ENCODE measurements at regions not wholly inside any gene's neighbourhood (a gene's known extent, or its start where the extent isn't known, plus 50 kb on each side); places are given as distances from the start of the nearest gene placed in this dataset.

- Histone ChIP-seq H3K4me3 (ENCODE audit: control extremely low read depth in 1 of 5, extremely low read depth in 1 of 5, insufficient read depth in 1 of 5, low read depth in 2 of 5, low read length in 4 of 5) (no peak overlapping the region), H3K36me3 (replicated peaks in 1 of 2; ENCODE audit: control extremely low read depth in 1 of 2, control insufficient read depth in 1 of 2, extremely low read depth in 1 of 2, insufficient read depth in 2 of 2, low read length in 1 of 2) (no peaks in the 10 kb centered on the region), H3K9me3 (ENCODE audit: control extremely low read depth in 1 of 3, control insufficient read depth in 2 of 3, insufficient read depth in 1 of 3, low read length in 2 of 3) (no peaks in the 10 kb centered on the region), H3K9ac (ENCODE audit: low read length) (no peak overlapping the region), H4K20me1 (ENCODE audit: control insufficient read depth, insufficient read depth, low read length, poor library complexity, severe bottlenecking) (no peaks in the 10 kb centered on the region), H3K27ac (ENCODE audit: low read length in 2 of 2) (no peak overlapping the region), H3K27me3 (replicated peaks in 1 of 4; ENCODE audit: control extremely low read depth in 1 of 4, control insufficient read depth in 3 of 4, insufficient read depth in 4 of 4, low read length in 3 of 4) (no peaks in the 10 kb centered on the region), H2AFZ (ENCODE audit: insufficient read depth, low read depth, low read length, poor library complexity, severe bottlenecking) (no peak overlapping the region), H3K4me2 (replicated peaks; ENCODE audit: low read depth, low read length, poor library complexity, severe bottlenecking) (no peak overlapping the region), H3K4me1 (ENCODE audit: control insufficient read depth in 2 of 2, insufficient read depth in 2 of 2, low read length in 2 of 2) (no peaks in the 10 kb centered on the region), H3K79me2 (ENCODE audit: control insufficient read depth, insufficient read depth, low read length) (no peaks in the 10 kb centered on the region)
- Mint-ChIP-seq H3K27ac (no peak overlapping the region), H3K4me3 (no peak overlapping the region), H3K9me3 (ENCODE audit: insufficient read depth) (no peaks in the 10 kb centered on the region), H3K27me3 (peaks cover 4% of the 10 kb centered on the region), H3K4me1 (peaks cover 10% of the 10 kb centered on the region)
- ChIA-PET CTCF (no interaction called here), POLR2A (no interaction called here)
- WGBS (ENCODE audit: insufficient coverage), result no CpG with 5 or more reads among the region's 2 CpGs
- intact Hi-C loops (cut with micrococcal nuclease), result no loop called here
- DNase-seq, result no peak
- no peak for ATAC-seq (ENCODE audit: low read depth)
- TF ChIP-seq CTCF (IDR thresholded peaks at IDR 0.05) (no peak), EZH2 (IDR thresholded peaks at IDR 0.05; ENCODE audit: borderline replicate concordance, insufficient read depth, low read depth, low read length, poor library complexity, severe bottlenecking) (no peak)
These were observed 174.5 kb downstream of the ETNK1 start for GRCh38 chr12:22799503-22799902.

- CTCF ChIA-PET, result no interaction called here
- no peaks in the 10 kb centered on the region for H3K4me1 ChIP-seq (ENCODE audit: control insufficient read depth in 2 of 2, insufficient read depth in 2 of 2, low read length in 2 of 2)
- H3K4me3 ChIP-seq (ENCODE audit: control extremely low read depth in 1 of 5, extremely low read depth in 1 of 5, insufficient read depth in 1 of 5, low read depth in 2 of 5, low read length in 4 of 5), result no peak overlapping the region
- H3K27me3 Mint-ChIP-seq, result peaks cover 4% of the 10 kb centered on the region
- no peak for DNase-seq
- no peak overlapping the region for H3K4me3 Mint-ChIP-seq
- H3K36me3 ChIP-seq (replicated peaks in 1 of 2; ENCODE audit: control extremely low read depth in 1 of 2, control insufficient read depth in 1 of 2, extremely low read depth in 1 of 2, insufficient read depth in 2 of 2, low read length in 1 of 2), result no peaks in the 10 kb centered on the region
- H4K20me1 ChIP-seq (ENCODE audit: control insufficient read depth, insufficient read depth, low read length, poor library complexity, severe bottlenecking), result no peaks in the 10 kb centered on the region
- no peaks in the 10 kb centered on the region for H3K9me3 Mint-ChIP-seq (ENCODE audit: insufficient read depth)
- H3K4me1 Mint-ChIP-seq, result peaks cover 10% of the 10 kb centered on the region
- H3K27ac ChIP-seq (ENCODE audit: low read length in 2 of 2), result no peak overlapping the region
- no peak overlapping the region for H2AFZ ChIP-seq (ENCODE audit: insufficient read depth, low read depth, low read length, poor library complexity, severe bottlenecking)
- TF ChIP-seq EZH2 (IDR thresholded peaks at IDR 0.05; ENCODE audit: borderline replicate concordance, insufficient read depth, low read depth, low read length, poor library complexity, severe bottlenecking) (no peak), CTCF (IDR thresholded peaks at IDR 0.05) (no peak)
- no peak overlapping the region for H3K4me2 ChIP-seq (replicated peaks; ENCODE audit: low read depth, low read length, poor library complexity, severe bottlenecking)
- no peaks in the 10 kb centered on the region for H3K9me3 ChIP-seq (ENCODE audit: control extremely low read depth in 1 of 3, control insufficient read depth in 2 of 3, insufficient read depth in 1 of 3, low read length in 2 of 3)
- no peaks in the 10 kb centered on the region for H3K27me3 ChIP-seq (replicated peaks in 1 of 4; ENCODE audit: control extremely low read depth in 1 of 4, control insufficient read depth in 3 of 4, insufficient read depth in 4 of 4, low read length in 3 of 4)
- H3K79me2 ChIP-seq (ENCODE audit: control insufficient read depth, insufficient read depth, low read length), result no peaks in the 10 kb centered on the region
- ATAC-seq (ENCODE audit: low read depth), result no peak
- WGBS (ENCODE audit: insufficient coverage), result no CpG with 5 or more reads among the region's 2 CpGs
- no peak overlapping the region for H3K9ac ChIP-seq (ENCODE audit: low read length)
- POLR2A ChIA-PET, result no interaction called here
- no peak overlapping the region for H3K27ac Mint-ChIP-seq
- intact Hi-C loops (cut with micrococcal nuclease), result no loop called here
These were observed 175.4 kb downstream of the ETNK1 start for GRCh38 chr12:22800332-22800731.

All from B cell (primary cell).